A204.1 (cell line): ENCODE measurements at regions not wholly inside any gene's neighbourhood (a gene's known extent, or its start where the extent isn't known, plus 50 kb on each side); places are given as distances from the start of the nearest gene placed in this dataset.

Experiments
- FAIRE-seq: peaks from 2 replicates; lab custom pipeline; 2012; peaks lifted over from hg19 to GRCh38; lab: Jason Lieb, UNC

DNA sequence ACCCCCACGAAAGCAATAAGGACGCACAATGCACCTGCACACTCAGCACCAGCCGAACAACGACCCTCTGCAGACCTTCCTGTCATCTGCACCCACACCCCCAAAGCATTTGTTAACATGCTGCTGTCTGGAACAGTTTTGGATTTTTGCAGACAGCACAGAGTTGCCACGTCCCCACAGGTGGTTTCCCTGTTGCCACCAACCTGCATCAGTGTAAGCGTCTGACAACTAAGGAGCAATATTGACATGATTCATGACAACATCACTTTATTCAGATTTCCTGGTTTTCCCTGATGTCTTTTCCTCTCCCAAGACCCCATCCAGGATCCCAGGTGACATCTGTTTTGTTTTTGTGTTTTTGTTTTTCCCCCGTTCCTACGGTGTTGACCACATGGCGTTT, 150.7 kb upstream of the C14orf180 start:
- FAIRE-seq = no peak

DNA sequence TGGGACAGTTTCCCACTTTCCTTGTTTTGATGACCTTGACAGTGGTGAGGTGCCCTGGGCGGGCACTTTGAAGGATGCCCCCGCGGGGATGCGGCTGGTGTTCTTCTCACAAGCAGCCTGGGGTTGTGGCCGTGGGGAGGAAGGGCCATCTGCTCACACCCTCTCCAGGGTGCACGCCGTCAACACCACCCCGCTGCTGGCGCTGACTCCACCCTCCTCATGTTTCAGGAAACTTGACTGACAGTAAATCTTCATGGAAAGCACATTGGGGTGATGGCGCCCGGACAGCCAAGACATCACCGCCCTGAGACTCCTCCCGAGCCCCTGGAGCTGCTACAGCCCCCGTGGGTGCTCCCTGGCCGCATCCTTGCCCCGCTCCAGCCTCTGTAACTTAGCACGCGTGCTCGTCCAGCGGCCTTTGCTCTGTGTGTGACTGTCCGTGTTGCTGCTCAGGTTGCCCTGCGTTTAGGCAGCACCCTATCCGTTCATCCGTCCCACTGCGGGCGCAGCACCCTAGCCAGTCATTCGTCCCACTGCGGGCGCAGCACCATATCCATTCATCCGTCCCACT, 150.2 kb upstream of the C14orf180 start:
- FAIRE-seq = no peak

DNA sequence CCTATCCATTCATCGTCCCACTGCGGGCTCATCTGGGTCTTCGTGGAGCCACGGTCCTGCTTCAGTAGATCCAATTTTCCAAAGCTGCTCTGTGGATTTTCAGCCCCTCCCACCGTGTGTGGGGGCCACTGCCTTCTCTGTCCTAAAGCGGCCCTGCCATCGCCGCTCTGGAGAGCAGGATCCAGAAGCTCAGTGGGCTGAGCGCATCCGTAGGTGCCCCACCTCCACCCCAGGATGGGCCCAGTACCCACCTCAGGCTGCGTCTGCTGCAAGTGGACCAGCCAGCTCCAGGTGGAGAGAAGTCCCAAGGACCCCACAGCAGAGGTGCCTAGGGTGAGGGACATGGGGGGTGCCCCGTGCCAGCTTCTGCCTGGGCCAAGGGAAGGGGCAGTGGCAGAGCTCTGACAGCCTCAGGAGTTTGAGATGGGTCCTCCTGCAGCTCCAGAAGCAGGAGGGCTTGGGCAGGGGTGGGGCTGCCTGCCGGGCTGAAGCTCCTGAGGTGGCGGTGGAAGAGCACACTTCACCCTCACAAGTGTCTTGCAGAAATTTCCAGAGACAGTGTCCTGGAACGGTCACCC, 148.1 kb upstream of the C14orf180 start:
- no peak for FAIRE-seq

DNA sequence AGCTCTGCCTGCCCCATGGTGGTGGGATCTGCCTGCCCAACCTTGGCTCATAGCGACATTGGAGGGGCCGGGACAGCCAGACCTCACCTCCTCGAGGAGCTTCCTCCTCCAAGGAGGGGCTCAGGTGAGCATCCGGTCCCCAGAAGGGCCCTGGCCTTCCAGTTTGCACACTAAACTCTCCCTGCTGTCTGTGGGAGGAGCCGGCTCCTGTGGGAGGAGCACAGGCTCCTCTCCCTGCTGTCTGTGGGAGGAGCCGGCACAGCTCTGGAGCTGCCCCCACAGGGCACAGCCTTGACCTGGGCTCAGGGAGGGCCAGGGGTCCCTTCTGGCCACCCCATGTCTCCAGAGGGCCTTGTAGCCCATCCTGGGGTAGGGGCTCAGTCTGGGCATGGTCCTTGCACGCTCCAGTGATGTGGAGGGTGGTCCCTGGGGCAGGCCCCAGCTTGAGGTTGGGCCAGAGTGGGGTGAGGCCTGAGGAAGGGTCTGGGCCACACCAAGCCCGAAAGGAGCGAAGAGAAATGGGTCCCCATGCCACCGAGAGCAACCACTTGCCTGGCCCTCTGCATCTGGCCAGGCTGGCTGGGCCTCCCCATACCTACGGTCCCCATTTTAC, 147.5 kb upstream of the C14orf180 start:
- no peak for FAIRE-seq

DNA sequence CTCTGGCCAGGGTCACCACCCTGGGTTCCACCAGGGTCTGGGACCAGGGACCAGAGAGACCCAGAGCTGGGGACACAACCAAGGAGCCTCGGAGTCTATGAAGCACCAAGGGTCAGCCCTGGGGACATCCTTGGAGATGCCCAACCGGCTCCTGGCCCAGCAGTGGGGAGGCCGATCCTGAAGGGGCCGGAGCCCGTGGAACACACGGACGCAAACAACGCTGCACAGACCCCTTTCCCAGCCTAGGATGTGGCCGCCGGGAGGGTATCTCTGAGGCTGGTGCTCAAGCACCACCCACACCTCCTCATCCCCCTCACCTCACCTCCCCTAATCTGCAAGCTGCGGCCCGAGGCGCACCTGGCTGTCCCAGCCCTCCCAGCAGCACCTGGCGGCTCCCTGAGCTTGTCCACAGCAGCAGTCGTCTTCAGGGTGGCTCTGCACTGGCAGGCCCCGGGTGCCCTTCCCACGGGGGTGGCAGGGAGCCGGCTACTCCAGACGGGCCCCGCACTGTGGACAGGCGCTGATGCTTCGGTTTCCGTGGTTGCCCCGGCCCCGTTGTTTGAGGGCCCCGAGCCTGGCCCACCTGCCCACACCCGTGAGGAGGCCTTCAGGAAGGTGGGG, 146.8 kb upstream of the C14orf180 start:
- FAIRE-seq = no peak

DNA sequence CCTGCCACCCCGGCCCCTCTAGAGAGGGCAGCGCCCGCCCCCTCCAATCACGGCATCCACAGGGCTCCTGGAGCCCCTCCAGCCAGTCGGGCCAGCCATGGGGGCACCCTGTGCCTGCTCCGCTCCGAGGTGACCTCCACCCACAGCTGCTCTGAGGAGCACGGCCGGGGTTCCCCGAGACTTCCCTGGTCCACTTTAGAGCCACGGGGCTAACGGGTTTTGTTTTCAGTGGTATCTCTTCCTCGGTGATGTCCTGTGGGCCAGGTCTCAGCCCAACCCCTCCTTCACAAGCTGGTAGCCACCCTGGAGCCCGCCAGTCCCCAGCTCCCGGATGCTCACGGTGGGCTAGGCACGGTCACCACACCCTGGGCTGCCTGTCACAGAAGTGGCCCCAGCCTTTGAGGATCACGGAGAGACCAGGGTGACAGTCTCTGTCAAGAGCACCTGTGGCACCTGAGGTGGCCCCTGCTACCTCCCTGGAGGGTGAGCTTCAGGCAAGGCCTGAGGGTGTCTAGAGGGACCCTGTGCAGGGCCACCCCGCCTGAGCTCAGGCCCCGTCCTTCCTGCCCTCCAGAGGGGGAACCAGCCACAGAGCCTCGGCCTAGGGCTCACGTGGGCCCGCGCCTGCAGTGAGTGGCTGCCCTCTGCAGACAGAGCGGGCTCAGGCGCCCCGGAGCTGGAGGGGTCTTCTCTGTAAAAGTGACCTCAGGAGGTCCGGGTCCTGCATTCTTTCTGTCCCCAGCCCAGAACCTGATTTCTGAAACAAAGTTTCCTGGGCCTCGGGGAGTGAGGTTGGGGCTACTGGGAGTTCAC, 146.0 kb upstream of the C14orf180 start:
- no peak for FAIRE-seq

DNA sequence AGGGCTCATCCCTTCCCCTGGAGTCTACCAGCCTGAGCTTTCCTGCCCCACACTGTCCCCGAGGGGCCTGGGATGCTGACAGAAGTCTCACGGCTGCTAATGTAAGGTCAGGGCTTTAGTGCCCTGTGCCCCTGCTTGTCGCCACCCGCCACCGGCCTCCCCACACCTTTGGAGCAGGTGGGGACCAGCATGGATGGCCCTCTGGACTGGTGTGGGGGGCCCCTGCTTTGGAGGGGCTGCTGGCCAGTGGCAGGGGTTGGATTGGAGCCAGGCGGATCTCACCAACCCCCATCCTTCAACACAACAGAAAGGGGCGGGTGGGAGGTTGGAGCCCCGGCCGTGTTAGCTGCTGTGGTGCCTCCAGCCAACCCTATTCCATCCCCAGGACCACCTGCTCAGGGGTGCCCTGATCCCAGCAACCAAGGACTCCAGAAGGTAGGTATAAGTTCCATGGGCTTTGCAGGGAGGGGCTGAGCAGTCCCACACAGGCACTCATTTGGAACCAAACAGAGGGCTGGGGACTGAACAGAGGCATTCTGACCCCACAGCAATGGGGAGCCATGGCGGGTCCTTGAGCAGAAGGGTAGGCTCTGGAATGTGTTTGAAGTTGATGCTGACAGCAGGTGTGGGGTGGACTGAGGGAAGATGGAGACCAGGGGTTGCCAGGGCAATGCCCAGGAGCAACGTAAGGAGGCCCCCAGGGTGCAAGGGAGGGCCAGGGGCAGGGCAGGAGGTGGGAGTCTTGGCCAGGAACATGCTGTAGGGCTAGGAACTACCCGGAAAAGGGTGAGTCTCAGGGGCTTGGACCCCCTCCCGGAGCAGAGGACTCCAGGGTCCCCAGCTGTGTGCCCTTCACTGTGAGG, 145.1 kb upstream of the C14orf180 start:
- no peak for FAIRE-seq

DNA sequence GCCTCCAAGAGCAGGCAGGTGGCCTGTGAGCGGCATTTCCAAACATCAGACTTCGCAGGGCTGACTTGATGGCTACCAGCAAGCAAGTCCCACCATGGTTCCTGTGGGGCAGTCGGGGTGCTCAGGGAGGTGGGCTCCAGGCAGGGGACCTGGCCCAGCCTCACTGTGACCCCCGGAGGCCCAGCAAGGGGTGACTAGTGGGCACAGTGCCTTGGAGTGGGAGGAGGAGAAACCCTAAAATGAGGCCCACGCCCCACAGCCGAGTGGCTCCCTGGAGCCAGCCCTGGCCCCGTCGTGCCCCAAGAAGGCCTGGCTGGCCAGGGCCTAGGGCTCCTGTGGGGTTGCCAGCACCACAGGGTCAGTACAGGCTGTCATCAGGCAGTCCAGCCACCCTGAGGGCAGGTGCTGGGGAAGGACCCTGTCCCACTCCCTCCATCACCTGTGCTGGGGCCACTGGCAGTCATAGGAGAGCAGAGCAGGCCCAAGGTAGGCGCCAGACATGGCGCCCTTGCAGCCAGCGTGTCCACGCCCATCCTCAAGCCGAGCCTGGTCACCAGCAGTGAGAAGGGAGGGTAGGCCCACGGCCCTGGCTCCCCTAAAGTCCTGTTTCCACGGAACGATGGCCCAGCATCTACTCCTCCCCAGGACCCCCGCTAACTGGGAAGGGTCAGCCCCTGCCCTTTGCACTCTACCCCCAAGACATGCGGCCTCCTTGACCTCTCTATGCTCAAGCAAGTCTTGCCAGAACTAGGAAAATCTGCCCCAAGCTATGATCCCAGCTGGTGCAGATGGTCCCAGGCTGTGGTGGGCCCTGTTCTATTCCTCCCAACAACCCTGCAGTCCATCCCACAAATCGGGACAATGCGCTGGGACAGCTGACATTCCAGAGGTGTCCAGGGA, 144.2 kb upstream of the C14orf180 start:
- no peak for FAIRE-seq

DNA sequence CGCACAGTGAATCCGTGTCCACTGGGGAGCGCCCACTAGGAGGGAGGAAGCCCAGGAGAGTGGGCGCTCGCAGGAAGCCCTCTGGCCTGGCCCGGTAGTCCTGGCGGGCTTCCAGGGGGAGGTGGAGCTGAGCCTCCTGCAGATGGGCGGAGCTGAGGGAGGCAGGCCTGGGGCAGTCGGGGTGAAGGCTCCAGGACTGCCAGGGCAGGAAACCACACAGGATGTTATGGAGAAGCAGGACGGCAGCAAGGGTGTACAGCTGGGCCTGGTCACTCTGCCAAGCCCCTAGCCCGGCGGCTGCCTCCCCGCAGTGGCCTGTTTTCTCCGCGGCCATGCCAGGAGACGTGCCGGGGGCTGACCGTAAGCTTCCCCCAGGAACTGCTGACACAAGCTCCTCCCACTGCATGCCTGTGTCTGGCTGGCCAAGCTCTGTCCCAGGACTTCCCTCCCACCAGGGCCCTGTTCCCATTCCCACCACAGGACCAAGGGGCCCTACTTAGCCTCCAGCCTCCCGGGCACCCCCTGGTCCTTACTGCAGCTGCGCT, 143.4 kb upstream of the C14orf180 start:
- FAIRE-seq = no peak

DNA sequence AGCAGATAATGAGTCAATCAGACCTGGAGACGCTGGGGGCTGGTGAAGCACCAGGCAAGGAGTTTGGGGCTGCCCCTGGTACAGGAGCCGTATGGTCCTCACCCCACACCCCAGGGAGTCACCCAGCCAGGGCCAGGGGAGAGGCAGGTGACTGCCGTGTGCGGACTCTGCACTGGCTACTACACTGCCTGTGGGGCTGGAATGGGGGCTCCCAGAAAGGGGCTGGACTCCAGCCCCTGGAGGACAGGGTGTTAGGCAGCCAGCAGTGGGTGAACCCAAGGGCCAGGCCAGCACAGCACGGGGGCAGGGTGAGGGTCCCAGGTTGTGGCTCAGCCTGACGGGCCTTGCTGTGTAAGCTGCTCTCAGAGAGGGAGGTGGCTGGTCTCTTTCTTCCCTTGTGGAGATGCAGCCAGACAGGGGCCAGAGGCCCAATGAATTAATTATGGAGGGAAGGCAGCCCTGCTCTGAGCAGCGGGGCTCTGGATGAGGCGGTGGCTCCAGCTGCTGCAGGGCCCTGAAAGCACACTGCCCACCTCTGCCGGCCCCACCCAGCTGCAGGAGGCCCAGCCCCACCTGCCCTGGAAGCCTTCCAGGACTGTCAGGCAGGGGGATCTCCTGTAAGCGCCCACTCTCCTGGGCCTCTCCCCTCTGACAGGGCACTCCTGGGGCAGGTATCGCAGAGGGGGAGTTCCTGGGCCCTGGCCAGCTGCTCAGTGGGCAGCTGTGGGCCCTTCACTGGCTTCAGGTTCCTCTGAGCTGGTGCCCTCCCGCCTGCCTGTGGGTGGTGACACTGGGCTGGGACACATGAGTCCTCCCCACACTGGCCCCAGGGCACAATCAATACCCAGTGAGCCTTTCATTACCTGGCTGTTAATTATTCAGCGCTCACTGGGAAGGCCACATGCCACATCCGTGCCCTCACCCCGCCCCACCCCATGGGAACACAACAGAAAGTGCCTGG, 142.5 kb upstream of the C14orf180 start:
- FAIRE-seq = no peak

DNA sequence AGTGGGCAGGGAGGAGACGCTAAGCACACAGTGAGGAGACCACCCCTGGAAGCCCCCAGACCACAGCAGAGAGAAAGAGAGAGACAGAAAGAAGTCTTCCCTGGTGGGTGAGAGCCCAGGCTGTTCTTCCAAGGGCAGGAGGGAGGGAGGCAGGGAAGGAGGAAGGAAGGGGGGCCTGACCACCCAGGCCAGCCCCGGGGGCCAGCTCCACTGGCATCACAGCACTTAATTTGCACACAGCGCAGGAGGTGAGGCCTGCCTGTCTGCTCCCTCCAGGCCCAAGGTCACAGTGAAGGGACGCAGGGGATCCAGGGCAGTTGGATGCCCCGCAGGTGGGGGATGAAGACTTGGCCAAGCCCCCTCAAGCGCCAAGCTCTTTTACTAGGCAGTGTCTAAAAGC, 141.9 kb upstream of the C14orf180 start:
- FAIRE-seq = no peak

DNA sequence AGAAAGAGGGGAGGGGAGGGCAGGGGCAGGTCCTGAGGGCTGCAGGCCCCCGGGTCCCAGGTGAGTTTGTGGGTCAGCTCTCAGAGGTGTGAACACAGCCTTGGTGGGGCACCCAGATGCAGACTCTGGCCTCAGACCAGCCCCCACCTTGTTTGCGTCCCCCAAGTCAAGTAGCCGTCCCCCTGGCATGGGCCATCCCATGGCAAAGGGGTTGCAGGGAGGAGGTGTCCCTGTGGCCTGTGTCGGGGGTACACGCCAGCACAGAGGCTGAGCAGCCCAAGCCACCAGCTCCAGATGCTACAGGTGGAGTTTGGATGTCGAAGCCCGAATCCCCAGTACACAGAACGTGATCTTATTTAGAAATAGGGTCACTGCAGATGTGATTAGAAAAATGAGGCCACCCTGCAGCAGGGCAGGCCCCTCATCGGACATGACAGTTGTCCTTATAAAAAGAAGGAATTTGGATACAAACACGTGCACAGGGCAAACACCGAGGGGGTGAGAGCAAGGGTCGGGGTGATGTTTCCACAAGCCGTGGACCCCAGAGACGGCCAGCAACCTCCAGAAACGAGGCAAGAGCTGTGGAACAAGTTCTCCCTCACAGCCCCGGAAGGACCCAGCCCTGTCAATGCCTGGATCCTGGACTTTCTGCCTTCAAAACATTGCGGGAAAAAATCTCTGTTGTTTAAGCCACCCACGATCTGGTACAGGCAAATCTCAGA, 141.2 kb upstream of the C14orf180 start:
- no peak for FAIRE-seq

DNA sequence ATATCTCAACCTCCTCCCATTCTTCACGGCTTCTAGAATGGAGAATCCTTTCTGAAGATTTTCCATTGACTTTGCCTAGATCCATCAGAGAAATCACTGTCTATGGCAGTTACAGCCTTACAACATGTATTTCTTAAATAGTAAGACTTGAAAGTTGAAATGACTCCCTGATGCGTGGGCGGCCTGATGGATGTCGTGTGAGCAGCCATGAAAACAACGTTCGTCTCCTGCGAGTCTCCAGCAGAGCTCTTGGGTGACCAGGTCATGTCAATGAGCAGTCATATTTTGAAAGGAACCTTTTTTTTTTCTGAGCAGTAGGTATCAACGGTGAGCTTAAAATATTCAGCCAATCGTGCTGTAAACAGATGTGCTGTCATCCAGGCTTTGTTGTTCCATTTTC, 139.9 kb upstream of the C14orf180 start:
- no peak for FAIRE-seq

DNA sequence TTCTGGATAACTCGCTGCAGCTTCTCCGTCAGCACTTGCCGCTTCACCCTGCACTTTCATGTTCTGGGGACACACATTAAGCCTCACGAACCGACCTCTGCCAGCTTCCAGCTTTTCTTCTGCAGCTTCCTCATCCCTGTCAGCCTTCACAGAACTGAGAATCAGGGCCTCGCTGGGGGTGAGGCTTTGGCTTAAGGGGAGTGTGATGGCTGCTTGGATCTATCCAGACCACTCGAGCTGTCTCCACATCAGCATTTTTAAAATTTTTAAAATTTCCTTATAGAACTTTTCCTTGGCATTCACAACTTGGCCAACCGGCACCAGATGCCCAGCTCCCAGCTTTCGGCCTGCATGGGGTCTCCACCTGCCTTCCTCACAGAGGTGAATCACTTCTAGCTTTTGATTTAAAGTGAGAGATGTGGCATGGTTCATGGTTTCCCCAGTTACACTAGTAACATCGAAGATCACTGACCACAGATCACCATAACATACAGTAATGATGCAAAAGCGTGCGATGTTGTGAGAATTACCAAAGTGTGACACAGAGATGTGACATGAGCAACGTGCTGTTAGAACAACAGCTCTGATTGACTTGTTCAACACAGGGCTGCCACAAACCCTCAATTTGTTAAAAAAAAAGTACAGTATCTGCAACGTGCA, 139.1 kb upstream of the C14orf180 start:
- FAIRE-seq = no peak

DNA sequence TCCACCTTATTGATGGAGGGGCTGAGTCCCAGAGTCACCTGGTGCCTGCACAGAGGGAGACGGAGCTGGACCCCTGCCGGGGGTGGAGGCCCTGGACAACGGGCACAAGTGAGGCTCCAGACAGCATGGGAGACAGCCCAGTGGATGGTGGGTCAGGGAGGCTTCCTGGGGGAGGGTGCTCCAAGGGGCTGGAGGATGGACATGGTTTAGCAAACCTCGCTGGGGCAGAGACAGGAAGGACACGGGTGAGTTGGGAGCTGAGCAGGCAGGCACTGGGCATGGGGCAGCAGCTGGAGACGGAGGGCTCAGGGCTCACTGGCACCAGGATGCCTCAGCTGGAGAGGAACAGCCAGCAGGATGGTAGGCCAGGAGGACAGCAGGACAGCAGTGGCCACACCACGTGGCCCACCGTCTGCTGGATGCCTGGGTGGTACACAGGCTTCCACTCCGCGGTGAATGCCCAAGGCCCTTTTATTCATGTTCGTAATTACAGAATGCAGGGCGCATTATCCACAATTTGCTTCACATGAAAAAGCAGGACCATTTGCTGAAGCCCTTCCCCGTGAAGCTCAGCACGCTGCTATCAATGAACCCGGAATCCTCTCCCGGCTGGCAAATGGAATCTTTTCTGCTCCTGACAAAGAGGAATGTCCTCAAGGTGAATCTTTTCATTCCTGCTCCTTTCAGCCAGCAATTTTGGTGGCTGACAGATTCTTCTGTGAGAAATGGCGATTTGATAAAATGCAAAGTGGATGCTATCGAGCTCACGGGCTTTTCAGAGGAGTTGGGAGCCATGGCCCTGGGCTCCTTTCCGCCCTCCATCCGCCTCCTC, 138.1 kb upstream of the C14orf180 start:
- FAIRE-seq = no peak

DNA sequence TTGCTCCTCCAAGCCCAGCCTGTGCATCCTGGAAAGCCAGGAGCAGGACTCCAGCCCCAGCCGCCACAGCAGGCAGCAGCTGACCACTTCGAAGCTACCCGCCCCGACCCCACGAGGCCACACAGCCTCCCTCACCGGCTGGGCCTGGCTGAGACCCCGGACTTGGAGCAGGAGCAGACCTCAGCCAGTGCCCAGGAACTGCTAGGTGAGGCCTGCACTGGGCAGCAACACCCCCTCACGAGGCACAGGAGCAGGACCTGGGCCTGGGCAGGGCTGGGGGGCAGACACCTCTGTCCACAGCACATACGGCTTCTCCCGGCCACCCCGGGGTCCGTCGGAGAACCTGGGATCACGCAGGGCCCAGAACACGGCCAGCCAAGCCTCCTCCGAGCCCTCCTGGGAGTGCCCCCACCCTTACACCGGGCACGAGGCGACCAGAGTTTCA, 137.4 kb upstream of the C14orf180 start:
- FAIRE-seq = no peak
